ENCODE measurements at regions not wholly inside any gene's neighbourhood (a gene's known extent, or its start where the extent isn't known, plus 50 kb on each side); places are given as distances from the start of the nearest gene placed in this dataset.

DNA sequence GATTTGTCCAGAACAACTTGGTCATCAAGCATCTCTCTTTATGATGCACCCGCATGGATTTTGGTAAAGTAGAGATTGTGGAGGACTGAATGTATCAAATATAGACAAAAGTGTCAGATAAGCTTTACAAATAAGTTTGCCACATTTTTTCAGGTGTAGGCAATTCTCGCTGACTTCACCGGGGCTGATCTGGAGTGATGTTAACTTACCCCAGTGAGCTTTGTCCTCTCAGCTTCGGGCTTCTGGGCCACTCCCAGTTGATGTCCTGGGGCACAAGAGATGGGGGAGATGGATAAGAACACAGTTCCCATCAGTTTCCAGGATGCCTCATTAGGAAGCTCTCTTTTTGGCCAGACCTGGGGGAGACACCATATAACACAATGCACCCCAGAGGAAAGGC, 117.7 kb downstream of the ETS2 start:
- H3K4me3 Mint-ChIP-seq (ENCODE audit: unreplicated experiment): no peak overlapping the region
- no peak overlapping the region for H3K27ac Mint-ChIP-seq (ENCODE audit: low read depth, unreplicated experiment)
- CTCF ChIA-PET: interaction anchor here (0.7 kb wide), 1 partner anchor 9 kb away, joined by 3 read pairs; no protein-coding TSS in a partner anchor
- no peaks in the 10 kb centered on the region for H3K27me3 Mint-ChIP-seq (ENCODE audit: insufficient read depth, unreplicated experiment)
- intact Hi-C loops (cut with micrococcal nuclease): no loop called here
- no peaks in the 10 kb centered on the region for H3K9me3 Mint-ChIP-seq (ENCODE audit: unreplicated experiment)
- no peaks in the 10 kb centered on the region for H3K36me3 Mint-ChIP-seq (ENCODE audit: insufficient read depth, unreplicated experiment)
- POLR2A ChIA-PET: interaction anchor here (1.1 to 3.6 kb wide), 3 partner anchors 12 to 70 kb away, joined by 3 to 21 read pairs (median 11); no protein-coding TSS in a partner anchor
- TF ChIP-seq, protein P1, sequence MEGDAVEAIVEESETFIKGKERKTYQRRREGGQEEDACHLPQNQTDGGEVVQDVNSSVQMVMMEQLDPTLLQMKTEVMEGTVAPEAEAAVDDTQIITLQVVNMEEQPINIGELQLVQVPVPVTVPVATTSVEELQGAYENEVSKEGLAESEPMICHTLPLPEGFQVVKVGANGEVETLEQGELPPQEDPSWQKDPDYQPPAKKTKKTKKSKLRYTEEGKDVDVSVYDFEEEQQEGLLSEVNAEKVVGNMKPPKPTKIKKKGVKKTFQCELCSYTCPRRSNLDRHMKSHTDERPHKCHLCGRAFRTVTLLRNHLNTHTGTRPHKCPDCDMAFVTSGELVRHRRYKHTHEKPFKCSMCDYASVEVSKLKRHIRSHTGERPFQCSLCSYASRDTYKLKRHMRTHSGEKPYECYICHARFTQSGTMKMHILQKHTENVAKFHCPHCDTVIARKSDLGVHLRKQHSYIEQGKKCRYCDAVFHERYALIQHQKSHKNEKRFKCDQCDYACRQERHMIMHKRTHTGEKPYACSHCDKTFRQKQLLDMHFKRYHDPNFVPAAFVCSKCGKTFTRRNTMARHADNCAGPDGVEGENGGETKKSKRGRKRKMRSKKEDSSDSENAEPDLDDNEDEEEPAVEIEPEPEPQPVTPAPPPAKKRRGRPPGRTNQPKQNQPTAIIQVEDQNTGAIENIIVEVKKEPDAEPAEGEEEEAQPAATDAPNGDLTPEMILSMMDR (IDR thresholded peaks at IDR 0.05; ENCODE audit: unreplicated experiment): no peak
- no TSS peak for BruUV-seq (replicated peaks)
- DNase-seq (ENCODE audit: unreplicated experiment): no peak
- peaks cover 24% of the 10 kb centered on the region for H3K4me1 Mint-ChIP-seq (ENCODE audit: insufficient read depth, unreplicated experiment)

DNA sequence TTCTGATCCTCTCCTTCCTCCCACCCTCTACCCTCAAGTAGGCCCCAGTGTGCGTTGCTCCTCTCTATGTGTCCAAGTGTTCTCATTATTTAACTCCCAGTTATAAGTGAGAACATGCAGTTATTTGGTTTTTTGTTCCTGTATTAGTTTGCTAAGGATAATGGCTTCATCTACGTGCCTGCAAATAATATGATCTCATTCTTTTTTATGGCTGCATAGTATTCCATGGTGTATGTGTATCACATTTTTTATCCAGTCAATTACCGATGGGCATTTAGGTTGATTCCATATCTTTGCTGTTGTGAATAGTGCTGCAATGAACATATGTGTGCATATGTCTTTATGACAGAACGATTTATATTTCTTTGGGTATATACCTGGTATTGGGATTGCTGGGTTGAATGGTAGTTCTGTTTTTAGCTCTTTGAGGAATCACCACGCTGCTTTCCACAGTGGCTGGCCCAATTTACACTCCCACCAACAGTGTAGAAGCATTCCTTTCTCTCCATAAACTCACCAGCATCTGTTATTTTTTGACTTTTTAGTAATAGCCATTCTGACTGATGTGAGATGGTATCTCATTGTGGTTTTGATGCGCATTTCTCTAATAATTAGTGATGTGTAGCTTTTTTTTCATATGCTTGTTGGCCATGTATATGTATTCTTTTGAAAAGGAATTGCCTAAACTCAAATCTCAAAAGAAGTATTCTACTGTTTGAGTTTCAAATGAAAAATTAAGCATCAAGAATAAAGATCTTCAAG, 116.9 kb downstream of the ETS2 start:
- TF ChIP-seq, protein P1 (IDR thresholded peaks at IDR 0.05; ENCODE audit: unreplicated experiment): no peak
- no peak overlapping the region for H3K4me3 Mint-ChIP-seq (ENCODE audit: unreplicated experiment)
- ChIA-PET POLR2A (interaction anchor here (0.6 to 3.6 kb wide), 6 partner anchors 12 to 214 kb away, joined by 3 to 22 read pairs (median 12); no protein-coding TSS in a partner anchor), CTCF (interaction anchor here (0.5 kb wide), 1 partner anchor 131 kb away, joined by 4 read pairs; no protein-coding TSS in a partner anchor)
- H3K27me3 Mint-ChIP-seq (ENCODE audit: insufficient read depth, unreplicated experiment): no peaks in the 10 kb centered on the region
- H3K27ac Mint-ChIP-seq (ENCODE audit: low read depth, unreplicated experiment): no peak overlapping the region
- BruUV-seq (replicated peaks): no TSS peak
- peaks cover 24% of the 10 kb centered on the region for H3K4me1 Mint-ChIP-seq (ENCODE audit: insufficient read depth, unreplicated experiment)
- intact Hi-C loops (cut with micrococcal nuclease): no loop called here
- H3K9me3 Mint-ChIP-seq (ENCODE audit: unreplicated experiment): no peaks in the 10 kb centered on the region
- no peak for DNase-seq (ENCODE audit: unreplicated experiment)
- no peaks in the 10 kb centered on the region for H3K36me3 Mint-ChIP-seq (ENCODE audit: insufficient read depth, unreplicated experiment)

- H3K4me3 Mint-ChIP-seq (ENCODE audit: unreplicated experiment): peak overlapping the region; percentile 41
- CTCF ChIA-PET: interaction anchor here (0.5 to 1.7 kb wide), 4 partner anchors 15 to 298 kb away, joined by 3 to 5 read pairs (median 4); no protein-coding TSS in a partner anchor
- TF ChIP-seq, protein P1 (IDR thresholded peaks at IDR 0.05; ENCODE audit: unreplicated experiment): no peak
- H3K9me3 Mint-ChIP-seq (ENCODE audit: unreplicated experiment): no peaks in the 10 kb centered on the region
- H3K27ac Mint-ChIP-seq (ENCODE audit: low read depth, unreplicated experiment): peak overlapping the region; percentile 88
- peak; percentile 68 for DNase-seq (ENCODE audit: unreplicated experiment)
- H3K27me3 Mint-ChIP-seq (ENCODE audit: insufficient read depth, unreplicated experiment): no peaks in the 10 kb centered on the region
- peaks cover 24% of the 10 kb centered on the region for H3K4me1 Mint-ChIP-seq (ENCODE audit: insufficient read depth, unreplicated experiment)
- BruUV-seq (replicated peaks): no TSS peak
- POLR2A ChIA-PET: interaction anchor here (0.6 to 3.6 kb wide), 17 partner anchors 9 to 283 kb away, joined by 3 to 22 read pairs (median 5); no protein-coding TSS in a partner anchor
- H3K36me3 Mint-ChIP-seq (ENCODE audit: insufficient read depth, unreplicated experiment): no peaks in the 10 kb centered on the region
- intact Hi-C loops (cut with micrococcal nuclease): no loop called here
These were observed 116.0 kb downstream of the ETS2 start for GRCh38 chr21:38921511-38922251.
